ENCODE measurements at regions not wholly inside any gene's neighbourhood (a gene's known extent, or its start where the extent isn't known, plus 50 kb on each side); places are given as distances from the start of the nearest gene placed in this dataset.

DNA sequence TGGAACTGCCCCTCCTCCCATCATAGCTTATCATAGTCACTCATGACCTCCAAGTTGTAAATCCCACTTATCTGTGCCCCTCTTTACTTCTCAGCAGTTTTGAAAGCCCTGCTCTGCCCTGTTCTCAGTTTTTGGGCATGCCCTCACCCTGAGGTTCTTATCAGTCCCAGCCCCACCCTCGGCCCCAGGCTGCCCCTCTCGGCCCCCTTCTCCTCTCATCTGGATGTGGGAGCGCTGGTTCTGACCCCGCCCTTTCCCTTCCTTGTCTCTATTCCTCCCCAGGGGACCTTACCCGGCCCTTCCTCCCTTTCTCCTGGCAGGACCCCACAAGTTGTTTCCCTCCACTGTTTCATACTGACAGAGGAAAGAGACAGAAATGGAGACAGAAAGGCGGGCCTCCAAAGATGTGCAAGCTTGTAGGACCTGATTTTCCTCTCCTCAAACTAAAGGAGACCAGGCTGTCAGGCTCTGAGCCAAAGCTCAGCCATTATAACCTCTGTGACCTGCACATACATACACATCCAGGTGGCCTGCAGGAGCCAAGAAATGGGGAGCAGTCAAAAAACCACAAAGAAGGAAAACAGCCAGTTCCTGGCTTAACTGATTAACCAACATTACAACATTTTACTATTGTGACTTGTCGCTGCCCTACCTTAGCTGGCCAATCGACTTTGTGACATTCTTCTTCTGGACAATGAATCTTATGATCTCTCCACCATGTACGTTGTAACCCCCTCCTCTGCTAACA lies 171.0 kb upstream of the HS6ST1 start:
- no peaks in the 10 kb centered on the region for H3K36me3 ChIP-seq (replicated peaks in 1 of 2; ENCODE audit: control insufficient read depth in 1 of 2, insufficient read depth in 2 of 2, low read length in 1 of 2)
- no peak overlapping the region for H3K4me2 ChIP-seq
- H2AFZ ChIP-seq (ENCODE audit: low read depth), result no peak overlapping the region
- no peak overlapping the region for H3K27ac ChIP-seq (ENCODE audit: low read depth in 2 of 2, low read length in 1 of 2)
- no peaks in the 10 kb centered on the region for H4K20me1 ChIP-seq (ENCODE audit: insufficient read depth)
- no peaks in the 10 kb centered on the region for H3K9me2 ChIP-seq
- no peaks in the 10 kb centered on the region for H3F3A ChIP-seq (replicated peaks; ENCODE audit: insufficient read depth)
- H3K79me2 ChIP-seq (ENCODE audit: insufficient read depth), result no peaks in the 10 kb centered on the region
- CTCF ChIA-PET, result no interaction called here
- no peak for DNase-seq
- no peaks in the 10 kb centered on the region for H3K27me3 ChIP-seq (ENCODE audit: insufficient read depth)
- H3K9me3 ChIP-seq, result no peaks in the 10 kb centered on the region
- TF ChIP-seq POLR2AphosphoS5 (IDR thresholded peaks at IDR 0.05; ENCODE audit: low read depth, low read length), result no peak
- TF ChIP-seq EP300 (IDR thresholded peaks at IDR 0.05; ENCODE audit: borderline replicate concordance in 1 of 2, low read depth in 1 of 2, low read length in 1 of 2), result no peak
- TF ChIP-seq FOXM1 (IDR thresholded peaks at IDR 0.05; ENCODE audit: low read depth), result no peak
- TF ChIP-seq, protein P1, sequence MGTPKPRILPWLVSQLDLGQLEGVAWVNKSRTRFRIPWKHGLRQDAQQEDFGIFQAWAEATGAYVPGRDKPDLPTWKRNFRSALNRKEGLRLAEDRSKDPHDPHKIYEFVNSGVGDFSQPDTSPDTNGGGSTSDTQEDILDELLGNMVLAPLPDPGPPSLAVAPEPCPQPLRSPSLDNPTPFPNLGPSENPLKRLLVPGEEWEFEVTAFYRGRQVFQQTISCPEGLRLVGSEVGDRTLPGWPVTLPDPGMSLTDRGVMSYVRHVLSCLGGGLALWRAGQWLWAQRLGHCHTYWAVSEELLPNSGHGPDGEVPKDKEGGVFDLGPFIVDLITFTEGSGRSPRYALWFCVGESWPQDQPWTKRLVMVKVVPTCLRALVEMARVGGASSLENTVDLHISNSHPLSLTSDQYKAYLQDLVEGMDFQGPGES (IDR thresholded peaks at IDR 0.05; ENCODE audit: low read depth, low read length), result no peak
- TF ChIP-seq RAD21 (IDR thresholded peaks at IDR 0.05; ENCODE audit: low read length), result no peak
- no peak for TF ChIP-seq RCOR1 (IDR thresholded peaks at IDR 0.05; ENCODE audit: low read length)
- TF ChIP-seq YY1 (IDR thresholded peaks at IDR 0.05; ENCODE audit: low read depth), result no peak
- no peak for TF ChIP-seq NFIC (IDR thresholded peaks at IDR 0.05; ENCODE audit: borderline replicate concordance)
- TF ChIP-seq ELF1 (IDR thresholded peaks at IDR 0.05), result no peak
- TF ChIP-seq, protein P2, sequence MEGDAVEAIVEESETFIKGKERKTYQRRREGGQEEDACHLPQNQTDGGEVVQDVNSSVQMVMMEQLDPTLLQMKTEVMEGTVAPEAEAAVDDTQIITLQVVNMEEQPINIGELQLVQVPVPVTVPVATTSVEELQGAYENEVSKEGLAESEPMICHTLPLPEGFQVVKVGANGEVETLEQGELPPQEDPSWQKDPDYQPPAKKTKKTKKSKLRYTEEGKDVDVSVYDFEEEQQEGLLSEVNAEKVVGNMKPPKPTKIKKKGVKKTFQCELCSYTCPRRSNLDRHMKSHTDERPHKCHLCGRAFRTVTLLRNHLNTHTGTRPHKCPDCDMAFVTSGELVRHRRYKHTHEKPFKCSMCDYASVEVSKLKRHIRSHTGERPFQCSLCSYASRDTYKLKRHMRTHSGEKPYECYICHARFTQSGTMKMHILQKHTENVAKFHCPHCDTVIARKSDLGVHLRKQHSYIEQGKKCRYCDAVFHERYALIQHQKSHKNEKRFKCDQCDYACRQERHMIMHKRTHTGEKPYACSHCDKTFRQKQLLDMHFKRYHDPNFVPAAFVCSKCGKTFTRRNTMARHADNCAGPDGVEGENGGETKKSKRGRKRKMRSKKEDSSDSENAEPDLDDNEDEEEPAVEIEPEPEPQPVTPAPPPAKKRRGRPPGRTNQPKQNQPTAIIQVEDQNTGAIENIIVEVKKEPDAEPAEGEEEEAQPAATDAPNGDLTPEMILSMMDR (IDR thresholded peaks at IDR 0.05), result no peak
- TF ChIP-seq, protein P3, sequence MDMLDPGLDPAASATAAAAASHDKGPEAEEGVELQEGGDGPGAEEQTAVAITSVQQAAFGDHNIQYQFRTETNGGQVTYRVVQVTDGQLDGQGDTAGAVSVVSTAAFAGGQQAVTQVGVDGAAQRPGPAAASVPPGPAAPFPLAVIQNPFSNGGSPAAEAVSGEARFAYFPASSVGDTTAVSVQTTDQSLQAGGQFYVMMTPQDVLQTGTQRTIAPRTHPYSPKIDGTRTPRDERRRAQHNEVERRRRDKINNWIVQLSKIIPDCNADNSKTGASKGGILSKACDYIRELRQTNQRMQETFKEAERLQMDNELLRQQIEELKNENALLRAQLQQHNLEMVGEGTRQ (IDR thresholded peaks at IDR 0.05; ENCODE audit: borderline replicate concordance, low read depth, low read length), result no peak
- TF ChIP-seq, protein P4, sequence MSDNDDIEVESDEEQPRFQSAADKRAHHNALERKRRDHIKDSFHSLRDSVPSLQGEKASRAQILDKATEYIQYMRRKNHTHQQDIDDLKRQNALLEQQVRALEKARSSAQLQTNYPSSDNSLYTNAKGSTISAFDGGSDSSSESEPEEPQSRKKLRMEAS (IDR thresholded peaks at IDR 0.05; ENCODE audit: low read depth), result no peak
- no peak for TF ChIP-seq RXRA (IDR thresholded peaks at IDR 0.05; ENCODE audit: borderline replicate concordance, low read depth)
- POLR2A ChIA-PET, result no interaction called here
- H3K9ac ChIP-seq, result no peak overlapping the region
- WGBS (ENCODE audit: low lambda C conversion rate), result 32% methylated on average over 9 of the region's 9 CpGs
- H3K4me3 ChIP-seq (ENCODE audit: low read depth in 2 of 2, low read length in 1 of 2), result no peak overlapping the region
- H3K4me1 ChIP-seq (ENCODE audit: control insufficient read depth in 1 of 2, insufficient read depth in 2 of 2, low read depth in 1 of 2, low read length in 1 of 2), result peaks cover 0 to 6% of the 10 kb centered on the region in 2 experiments; a peak in 1 of 4 replicates

DNA sequence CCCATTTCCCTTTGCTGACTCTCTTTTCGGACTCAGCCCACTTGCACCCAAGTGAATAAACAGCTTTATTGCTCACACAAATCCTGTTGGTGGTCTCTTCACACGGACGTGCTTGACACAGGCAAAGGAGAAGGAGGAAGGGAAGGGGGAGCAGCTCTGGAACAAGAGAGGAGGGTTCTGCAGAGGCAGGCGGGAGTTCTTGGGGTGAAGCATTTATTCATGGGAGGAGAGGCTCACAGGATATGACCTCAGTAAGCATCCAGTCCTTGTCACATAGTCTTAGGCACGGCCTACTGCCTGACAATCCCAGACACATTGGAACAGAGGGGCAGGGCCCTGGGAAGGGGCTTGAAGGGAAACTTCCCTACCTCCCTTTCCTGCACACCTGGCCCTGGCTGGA lies 171.7 kb upstream of the HS6ST1 start:
- WGBS (ENCODE audit: low lambda C conversion rate), result 38% methylated on average over 5 of the region's 5 CpGs
- Histone ChIP-seq H4K20me1 (ENCODE audit: insufficient read depth) (no peaks in the 10 kb centered on the region), H2AFZ (ENCODE audit: low read depth) (no peak overlapping the region), H3K79me2 (ENCODE audit: insufficient read depth) (no peaks in the 10 kb centered on the region), H3K4me3 (ENCODE audit: low read depth in 2 of 2, low read length in 1 of 2) (no peak overlapping the region), H3K4me2 (no peak overlapping the region), H3K9ac (no peak overlapping the region), H3K9me2 (no peaks in the 10 kb centered on the region), H3K9me3 (no peaks in the 10 kb centered on the region), H3K27me3 (ENCODE audit: insufficient read depth) (no peaks in the 10 kb centered on the region), H3K27ac (ENCODE audit: low read depth in 2 of 2, low read length in 1 of 2) (no peak overlapping the region), H3K4me1 (ENCODE audit: control insufficient read depth in 1 of 2, insufficient read depth in 2 of 2, low read depth in 1 of 2, low read length in 1 of 2) (peaks cover 0 to 12% of the 10 kb centered on the region in 2 experiments; a peak in 1 of 4 replicates), H3K36me3 (replicated peaks in 1 of 2; ENCODE audit: control insufficient read depth in 1 of 2, insufficient read depth in 2 of 2, low read length in 1 of 2) (no peaks in the 10 kb centered on the region), H3F3A (replicated peaks; ENCODE audit: insufficient read depth) (no peaks in the 10 kb centered on the region)
- ChIA-PET CTCF (no interaction called here), POLR2A (no interaction called here)
- no peak for DNase-seq
- TF ChIP-seq, protein P5, sequence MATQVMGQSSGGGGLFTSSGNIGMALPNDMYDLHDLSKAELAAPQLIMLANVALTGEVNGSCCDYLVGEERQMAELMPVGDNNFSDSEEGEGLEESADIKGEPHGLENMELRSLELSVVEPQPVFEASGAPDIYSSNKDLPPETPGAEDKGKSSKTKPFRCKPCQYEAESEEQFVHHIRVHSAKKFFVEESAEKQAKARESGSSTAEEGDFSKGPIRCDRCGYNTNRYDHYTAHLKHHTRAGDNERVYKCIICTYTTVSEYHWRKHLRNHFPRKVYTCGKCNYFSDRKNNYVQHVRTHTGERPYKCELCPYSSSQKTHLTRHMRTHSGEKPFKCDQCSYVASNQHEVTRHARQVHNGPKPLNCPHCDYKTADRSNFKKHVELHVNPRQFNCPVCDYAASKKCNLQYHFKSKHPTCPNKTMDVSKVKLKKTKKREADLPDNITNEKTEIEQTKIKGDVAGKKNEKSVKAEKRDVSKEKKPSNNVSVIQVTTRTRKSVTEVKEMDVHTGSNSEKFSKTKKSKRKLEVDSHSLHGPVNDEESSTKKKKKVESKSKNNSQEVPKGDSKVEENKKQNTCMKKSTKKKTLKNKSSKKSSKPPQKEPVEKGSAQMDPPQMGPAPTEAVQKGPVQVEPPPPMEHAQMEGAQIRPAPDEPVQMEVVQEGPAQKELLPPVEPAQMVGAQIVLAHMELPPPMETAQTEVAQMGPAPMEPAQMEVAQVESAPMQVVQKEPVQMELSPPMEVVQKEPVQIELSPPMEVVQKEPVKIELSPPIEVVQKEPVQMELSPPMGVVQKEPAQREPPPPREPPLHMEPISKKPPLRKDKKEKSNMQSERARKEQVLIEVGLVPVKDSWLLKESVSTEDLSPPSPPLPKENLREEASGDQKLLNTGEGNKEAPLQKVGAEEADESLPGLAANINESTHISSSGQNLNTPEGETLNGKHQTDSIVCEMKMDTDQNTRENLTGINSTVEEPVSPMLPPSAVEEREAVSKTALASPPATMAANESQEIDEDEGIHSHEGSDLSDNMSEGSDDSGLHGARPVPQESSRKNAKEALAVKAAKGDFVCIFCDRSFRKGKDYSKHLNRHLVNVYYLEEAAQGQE (IDR thresholded peaks at IDR 0.05; ENCODE audit: low read depth, low read length), result no peak
- no peak for TF ChIP-seq RCOR1 (IDR thresholded peaks at IDR 0.05; ENCODE audit: low read length)
- TF ChIP-seq SMC3 (IDR thresholded peaks at IDR 0.05; ENCODE audit: low read depth, low read length), result no peak
- TF ChIP-seq JUND (IDR thresholded peaks at IDR 0.05), result no peak
- TF ChIP-seq, protein P6, sequence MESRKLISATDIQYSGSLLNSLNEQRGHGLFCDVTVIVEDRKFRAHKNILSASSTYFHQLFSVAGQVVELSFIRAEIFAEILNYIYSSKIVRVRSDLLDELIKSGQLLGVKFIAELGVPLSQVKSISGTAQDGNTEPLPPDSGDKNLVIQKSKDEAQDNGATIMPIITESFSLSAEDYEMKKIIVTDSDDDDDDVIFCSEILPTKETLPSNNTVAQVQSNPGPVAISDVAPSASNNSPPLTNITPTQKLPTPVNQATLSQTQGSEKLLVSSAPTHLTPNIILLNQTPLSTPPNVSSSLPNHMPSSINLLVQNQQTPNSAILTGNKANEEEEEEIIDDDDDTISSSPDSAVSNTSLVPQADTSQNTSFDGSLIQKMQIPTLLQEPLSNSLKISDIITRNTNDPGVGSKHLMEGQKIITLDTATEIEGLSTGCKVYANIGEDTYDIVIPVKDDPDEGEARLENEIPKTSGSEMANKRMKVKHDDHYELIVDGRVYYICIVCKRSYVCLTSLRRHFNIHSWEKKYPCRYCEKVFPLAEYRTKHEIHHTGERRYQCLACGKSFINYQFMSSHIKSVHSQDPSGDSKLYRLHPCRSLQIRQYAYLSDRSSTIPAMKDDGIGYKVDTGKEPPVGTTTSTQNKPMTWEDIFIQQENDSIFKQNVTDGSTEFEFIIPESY (IDR thresholded peaks at IDR 0.05; ENCODE audit: borderline replicate concordance, low read depth), result no peak
- no peak for TF ChIP-seq GABPA (IDR thresholded peaks at IDR 0.05; ENCODE audit: low read depth)
- TF ChIP-seq EP300 (IDR thresholded peaks at IDR 0.05; ENCODE audit: borderline replicate concordance in 1 of 2, low read depth in 1 of 2, low read length in 1 of 2), result no peak

All from SK-N-SH (cell line).